ENCODE measurements at regions not wholly inside any gene's neighbourhood (a gene's known extent, or its start where the extent isn't known, plus 50 kb on each side); places are given as distances from the start of the nearest gene placed in this dataset.
"Not testable (repeated sequence)": the region's sequence is repeated elsewhere in the genome, so short reads cannot be mapped to it uniquely, and the experiment has no call there.

GRCh38 chr7:63572956-63573355 lies 425.7 kb upstream of the ZNF722 start:
- H3K4ac ChIP-seq (replicated peaks; ENCODE audit: insufficient read length, low read depth, low read length); H2BK15ac ChIP-seq (ENCODE audit: low read length); H3K23ac ChIP-seq (ENCODE audit: insufficient read length); H3K79me1 ChIP-seq (ENCODE audit: low read depth, low read length); H2AFZ ChIP-seq (ENCODE audit: low read length); H4K8ac ChIP-seq (ENCODE audit: extremely low read depth, insufficient read depth, low read length); POLR2A ChIA-PET (ENCODE audit: partially characterized antibody); H2BK20ac ChIP-seq (ENCODE audit: low read length); H3K56ac ChIP-seq (replicated peaks; ENCODE audit: insufficient read length, low read depth, low read length); H2BK120ac ChIP-seq (replicated peaks; ENCODE audit: low read depth, low read length); H3K4me2 ChIP-seq (ENCODE audit: insufficient read depth in 1 of 2, low read depth in 2 of 2, low read length in 2 of 2); H3K14ac ChIP-seq (ENCODE audit: insufficient read length); H3K79me2 ChIP-seq (ENCODE audit: control insufficient read depth in 1 of 2, insufficient read depth in 2 of 2, low read length in 2 of 2); H3K23me2 ChIP-seq (ENCODE audit: low read depth, low read length); H3K18ac ChIP-seq (ENCODE audit: extremely low read depth, low read length); FAIRE-seq; CTCF ChIA-PET (ENCODE audit: partially characterized antibody); H3K36me3 ChIP-seq (ENCODE audit: control insufficient read depth in 2 of 4, insufficient read depth in 4 of 4, low read length in 3 of 4); H3K27ac ChIP-seq (ENCODE audit: low read depth, low read length); H4K5ac ChIP-seq (ENCODE audit: insufficient read length, low read depth, low read length); H2BK12ac ChIP-seq (ENCODE audit: low read depth, low read length); H4K91ac ChIP-seq (replicated peaks; ENCODE audit: insufficient read length, low read length); H2AK5ac ChIP-seq (ENCODE audit: low read depth, low read length); DNase-seq (ENCODE audit: low read depth in 1 of 2, low spot score in 2 of 2); H4K20me1 ChIP-seq (replicated peaks in 1 of 2; ENCODE audit: control insufficient read depth in 1 of 2, insufficient read depth in 2 of 2, low read length in 2 of 2); H3K4me1 ChIP-seq (replicated peaks in 1 of 4; ENCODE audit: control insufficient read depth in 3 of 4, insufficient read depth in 4 of 4, low read length in 3 of 4); H2BK5ac ChIP-seq (ENCODE audit: low read depth, low read length); H3K9ac ChIP-seq (replicated peaks in 1 of 4; ENCODE audit: extremely low read depth in 1 of 4, low read depth in 3 of 4, low read length in 3 of 4); H3K27me3 ChIP-seq (replicated peaks in 1 of 4; ENCODE audit: control insufficient read depth in 3 of 4, extremely low read depth in 1 of 4, insufficient read depth in 3 of 4, low read length in 3 of 4); H3K4me3 ChIP-seq (ENCODE audit: extremely low read depth in 1 of 4, insufficient read depth in 2 of 4, low read depth in 3 of 4, low read length in 4 of 4): not testable (repeated sequence)
- peaks cover 10 to 72% of the 10 kb centered on the region in 2 experiments for H3K9me3 ChIP-seq (ENCODE audit: insufficient read depth in 2 of 2, low read depth in 1 of 2, low read length in 1 of 2)
- WGBS, 2 experiments (ENCODE audit: extremely low coverage in 1 of 2, insufficient coverage in 1 of 2, insufficient read length in 1 of 2, insufficient replicate concordance in 2 of 2, low coverage in 1 of 2, low lambda C conversion rate in 2 of 2, missing lambda C conversion rate in 1 of 2), result 87% methylated on average over 12 of the region's 23 CpGs; no CpG with 5 or more reads in 1 of the 2 experiments

- WGBS, 2 experiments (ENCODE audit: extremely low coverage in 1 of 2, insufficient coverage in 1 of 2, insufficient read length in 1 of 2, insufficient replicate concordance in 2 of 2, low coverage in 1 of 2, low lambda C conversion rate in 2 of 2, missing lambda C conversion rate in 1 of 2), result 57% methylated on average over 3 of the region's 10 CpGs; no CpG with 5 or more reads in 1 of the 2 experiments
- H3K23ac ChIP-seq (ENCODE audit: insufficient read length); H2BK20ac ChIP-seq (ENCODE audit: low read length); H4K20me1 ChIP-seq (replicated peaks in 1 of 2; ENCODE audit: control insufficient read depth in 1 of 2, insufficient read depth in 2 of 2, low read length in 2 of 2); POLR2A ChIA-PET (ENCODE audit: partially characterized antibody); FAIRE-seq; H3K18ac ChIP-seq (ENCODE audit: extremely low read depth, low read length); H3K9ac ChIP-seq (replicated peaks in 1 of 4; ENCODE audit: extremely low read depth in 1 of 4, low read depth in 3 of 4, low read length in 3 of 4); H3K27ac ChIP-seq (ENCODE audit: low read depth, low read length); DNase-seq (ENCODE audit: low read depth in 1 of 2, low spot score in 2 of 2); H3K4me3 ChIP-seq (ENCODE audit: extremely low read depth in 1 of 4, insufficient read depth in 2 of 4, low read depth in 3 of 4, low read length in 4 of 4); H2BK120ac ChIP-seq (replicated peaks; ENCODE audit: low read depth, low read length); H2BK15ac ChIP-seq (ENCODE audit: low read length); H4K8ac ChIP-seq (ENCODE audit: extremely low read depth, insufficient read depth, low read length); H3K14ac ChIP-seq (ENCODE audit: insufficient read length); H2BK5ac ChIP-seq (ENCODE audit: low read depth, low read length); H3K79me1 ChIP-seq (ENCODE audit: low read depth, low read length); H3K56ac ChIP-seq (replicated peaks; ENCODE audit: insufficient read length, low read depth, low read length); H3K27me3 ChIP-seq (replicated peaks in 1 of 4; ENCODE audit: control insufficient read depth in 3 of 4, extremely low read depth in 1 of 4, insufficient read depth in 3 of 4, low read length in 3 of 4); H4K91ac ChIP-seq (replicated peaks; ENCODE audit: insufficient read length, low read length); H2AFZ ChIP-seq (ENCODE audit: low read length); H2AK5ac ChIP-seq (ENCODE audit: low read depth, low read length); H3K4me2 ChIP-seq (ENCODE audit: insufficient read depth in 1 of 2, low read depth in 2 of 2, low read length in 2 of 2); H3K4me1 ChIP-seq (replicated peaks in 1 of 4; ENCODE audit: control insufficient read depth in 3 of 4, insufficient read depth in 4 of 4, low read length in 3 of 4); H4K5ac ChIP-seq (ENCODE audit: insufficient read length, low read depth, low read length); H2BK12ac ChIP-seq (ENCODE audit: low read depth, low read length); H3K36me3 ChIP-seq (ENCODE audit: control insufficient read depth in 2 of 4, insufficient read depth in 4 of 4, low read length in 3 of 4); H3K23me2 ChIP-seq (ENCODE audit: low read depth, low read length); CTCF ChIA-PET (ENCODE audit: partially characterized antibody); H3K4ac ChIP-seq (replicated peaks; ENCODE audit: insufficient read length, low read depth, low read length); H3K79me2 ChIP-seq (ENCODE audit: control insufficient read depth in 1 of 2, insufficient read depth in 2 of 2, low read length in 2 of 2): not testable (repeated sequence)
- peaks cover 10 to 71% of the 10 kb centered on the region in 2 experiments for H3K9me3 ChIP-seq (ENCODE audit: insufficient read depth in 2 of 2, low read depth in 1 of 2, low read length in 1 of 2)
These were observed 425.2 kb upstream of the ZNF722 start for GRCh38 chr7:63573412-63573811.
